Common myeloid progenitor, CD34-positive (primary cell): ENCODE measurements at regions not wholly inside any gene's neighbourhood (a gene's known extent, or its start where the extent isn't known, plus 50 kb on each side); places are given as distances from the start of the nearest gene placed in this dataset.

ENCODE experiments used
- CTCF ChIA-PET: fragments of 350-600 bp; sonication (Branson Sonifier 250); formaldehyde crosslinking; loops from one replicate; lab custom pipeline; 2021; ENCODE audit warnings: antibody characterized with exemption; lab: Charles Lee
- POLR2A ChIA-PET: fragments of 350-600 bp; sonication (Branson Sonifier 250); formaldehyde crosslinking; loops from one replicate; lab custom pipeline; 2021; ENCODE audit warnings: antibody characterized with exemption; lab: Charles Lee
- DNase-seq, 3 donors: peaks; one replicate each; pipeline versions ENCODE4 v3.0.0 to v3.0.0-alpha.2; 2013
- H3K27ac ChIP-seq, 2 experiments: 1 replicate in 1 of 2; 2 replicates in 1 of 2; pipeline ENCODE4 v1.7.0; 2013; ENCODE audit warnings: inconsistent platforms in 2 of 2, low read length in 2 of 2, mild to moderate bottlenecking in 2 of 2, low read depth in 1 of 2, moderate library complexity in 1 of 2; ENCODE audit not compliant: severe bottlenecking in 2 of 2, insufficient read depth in 1 of 2, poor library complexity in 1 of 2
- H3K27me3 ChIP-seq, 5 experiments: replicated peaks in 2 of 5; 1 replicate in 3 of 5; 2 replicates in 2 of 5; pipeline versions ENCODE4 v1.6.1 to v1.7.0; 2013; ENCODE audit warnings: low read length in 4 of 5, mild to moderate bottlenecking in 2 of 5, moderate library complexity in 2 of 5, inconsistent platforms in 1 of 5; ENCODE audit not compliant: insufficient read depth in 5 of 5, control insufficient read depth in 4 of 5
- H3K36me3 ChIP-seq, 4 experiments: 1 replicate in 2 of 4; 2 replicates in 2 of 4; pipeline versions ENCODE4 v1.6.1 to v1.7.0; 2013; ENCODE audit warnings: low read length in 3 of 4, control low read depth in 1 of 4, mild to moderate bottlenecking in 1 of 4; ENCODE audit not compliant: control insufficient read depth in 4 of 4, insufficient read depth in 4 of 4
- H3K4me1 ChIP-seq, 4 experiments: 1 replicate in 3 of 4; 2 replicates in 1 of 4; pipeline versions ENCODE4 v1.6.1 to v1.7.1; 2013; ENCODE audit warnings: low read length in 3 of 4, mild to moderate bottlenecking in 3 of 4, control low read depth in 1 of 4, inconsistent platforms in 1 of 4, moderate library complexity in 1 of 4; ENCODE audit not compliant: control insufficient read depth in 4 of 4, insufficient read depth in 4 of 4; ENCODE audit errors: control extremely low read depth in 1 of 4
- H3K4me3 ChIP-seq, 7 experiments: 1 replicate in 4 of 7; 2 replicates in 3 of 7; pipeline versions ENCODE4 v1.5.1 to v1.7.0; 2013; ENCODE audit warnings: mild to moderate bottlenecking in 7 of 7, low read length in 6 of 7, moderate library complexity in 6 of 7, inconsistent platforms in 2 of 7, low read depth in 2 of 7, control low read depth in 1 of 7; ENCODE audit not compliant: insufficient read depth in 4 of 7, control insufficient read depth in 1 of 7; ENCODE audit errors: extremely low read depth in 1 of 7
- H3K9me3 ChIP-seq, 5 experiments: 1 replicate in 4 of 5; 2 replicates in 1 of 5; pipeline versions ENCODE4 v1.6.1 to v1.7.1; 2013; ENCODE audit warnings: low read length in 4 of 5, mild to moderate bottlenecking in 2 of 5, inconsistent platforms in 1 of 5, low read depth in 1 of 5, moderate library complexity in 1 of 5; ENCODE audit not compliant: control insufficient read depth in 4 of 5, insufficient read depth in 2 of 5; ENCODE audit errors: control extremely low read depth in 1 of 5
- WGBS: methylation state at CpG from one replicate; pipeline ENCODE4 v1.1.5; 2013; ENCODE audit not compliant: insufficient coverage; 5-methylcytosine and 5-hydroxymethylcytosine counted together

DNA sequence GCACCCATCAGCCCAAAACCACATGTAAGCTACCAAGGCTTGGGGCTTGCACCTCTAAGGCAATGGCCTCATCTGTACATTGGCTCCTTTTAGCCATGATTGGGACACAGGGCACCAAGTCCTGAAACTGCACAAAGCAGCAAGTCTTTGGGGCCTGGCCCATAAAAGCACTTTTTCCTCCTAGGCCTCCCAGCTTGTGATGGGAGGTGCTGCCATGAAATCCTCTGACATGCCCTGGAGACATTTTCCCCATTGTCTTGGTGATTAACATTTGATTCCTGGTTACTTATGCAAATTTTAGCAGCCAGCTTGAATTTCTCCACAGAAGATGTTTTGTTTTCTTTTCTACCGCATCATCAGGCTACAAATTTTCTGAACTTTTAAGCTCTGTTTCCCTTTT lies 58.5 kb upstream of the PABPC4L start:
- WGBS, result 100% methylated on average over 1 of the region's 1 CpG
- no peak for DNase-seq
- no peak overlapping the region for H3K27ac ChIP-seq
- CTCF ChIA-PET, result no interaction called here
- H3K4me1 ChIP-seq, result no peaks in the 10 kb centered on the region
- H3K9me3 ChIP-seq, result no peaks in the 10 kb centered on the region
- POLR2A ChIA-PET, result no interaction called here
- no peaks in the 10 kb centered on the region for H3K36me3 ChIP-seq
- H3K27me3 ChIP-seq, result no peaks in the 10 kb centered on the region
- no peak overlapping the region for H3K4me3 ChIP-seq
